ENCODE measurements at regions not wholly inside any gene's neighbourhood (a gene's known extent, or its start where the extent isn't known, plus 50 kb on each side); places are given as distances from the start of the nearest gene placed in this dataset.

DNA sequence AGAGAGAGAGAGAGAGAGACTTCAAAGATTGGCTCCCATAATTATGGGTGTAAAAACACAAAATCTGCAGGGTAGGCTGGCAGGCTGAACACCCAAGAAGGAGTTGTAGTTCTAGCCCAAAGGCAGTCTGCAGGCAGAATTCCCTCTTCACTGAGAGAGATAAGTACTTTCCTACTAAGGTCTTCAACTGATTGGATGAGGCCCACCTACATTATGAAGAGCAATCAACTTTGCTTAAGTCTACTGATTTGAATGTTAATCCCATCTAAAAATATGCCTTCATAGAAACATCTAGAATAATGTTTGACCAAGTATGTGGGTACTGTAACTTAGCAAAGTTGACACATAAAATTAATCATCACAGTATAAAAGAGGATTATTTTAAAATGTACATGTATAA is 949.7 kb downstream of the HACE1 start:
- Histone ChIP-seq H3K27me3 (ENCODE audit: control insufficient read depth, insufficient read depth, low read length) (peaks cover 7% of the 10 kb centered on the region; the same call in 1 of the 2 replicates), H3K27ac (ENCODE audit: low read depth, low read length) (no peak overlapping the region), H3K9me3 (ENCODE audit: control insufficient read depth, insufficient read depth, low read depth, low read length) (no peaks in the 10 kb centered on the region), H3K4me3 (ENCODE audit: low read depth, low read length) (no peak overlapping the region), H3K36me3 (ENCODE audit: control insufficient read depth, insufficient read depth, low read length) (no peaks in the 10 kb centered on the region), H3K9ac (ENCODE audit: low read length) (no peak overlapping the region), H3K4me1 (ENCODE audit: control insufficient read depth, insufficient read depth, low read length) (peaks cover 3% of the 10 kb centered on the region; the same call in 1 of the 2 replicates)

DNA sequence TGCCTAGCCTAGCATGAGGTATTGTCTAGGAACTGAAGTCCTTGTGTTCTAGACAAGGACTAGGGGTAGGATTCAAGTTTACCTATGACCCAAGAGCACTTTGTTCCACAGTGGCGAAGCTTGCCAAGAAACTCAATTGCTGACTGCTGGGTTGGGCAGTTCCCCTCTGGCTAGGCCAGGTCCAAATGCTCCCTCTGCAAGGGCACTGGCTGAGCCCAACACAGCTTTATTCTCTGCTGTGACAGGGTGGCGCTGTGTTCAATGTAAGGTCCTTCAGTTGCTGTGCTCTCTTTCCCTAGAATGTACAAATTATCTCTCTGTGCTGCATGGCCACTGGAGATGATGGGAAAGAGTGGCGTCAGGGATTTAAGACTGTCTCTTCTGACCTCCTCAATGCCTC is 950.8 kb downstream of the HACE1 start:
- H3K4me3 ChIP-seq (ENCODE audit: low read depth, low read length) = no peak overlapping the region
- H3K27ac ChIP-seq (ENCODE audit: low read depth, low read length) = no peak overlapping the region
- peaks cover 3% of the 10 kb centered on the region; the same call in 1 of the 2 replicates for H3K4me1 ChIP-seq (ENCODE audit: control insufficient read depth, insufficient read depth, low read length)
- no peaks in the 10 kb centered on the region for H3K9me3 ChIP-seq (ENCODE audit: control insufficient read depth, insufficient read depth, low read depth, low read length)
- no peak overlapping the region for H3K9ac ChIP-seq (ENCODE audit: low read length)
- H3K27me3 ChIP-seq (ENCODE audit: control insufficient read depth, insufficient read depth, low read length) = peaks cover 7% of the 10 kb centered on the region; the same call in 1 of the 2 replicates
- H3K36me3 ChIP-seq (ENCODE audit: control insufficient read depth, insufficient read depth, low read length) = no peaks in the 10 kb centered on the region

DNA sequence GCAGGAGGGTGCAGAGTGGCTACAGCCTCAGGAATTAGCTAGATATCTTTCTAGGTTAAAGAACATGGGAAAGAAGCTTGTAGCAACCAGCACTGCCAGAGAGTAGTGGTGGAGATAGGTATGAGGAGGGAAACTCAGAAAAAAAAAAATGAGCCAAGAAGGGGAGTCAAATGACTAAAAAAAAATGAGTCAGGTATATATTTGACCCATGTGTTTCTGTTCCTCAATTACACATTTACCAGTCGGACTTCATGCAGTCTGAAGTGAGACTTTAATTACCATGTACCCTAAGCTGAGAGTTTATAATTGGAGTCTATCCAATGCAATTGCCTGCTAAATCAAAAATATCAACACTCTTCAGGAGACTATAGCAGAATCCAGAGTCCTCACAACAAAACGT is 964.6 kb downstream of the HACE1 start:
- no peaks in the 10 kb centered on the region for H3K36me3 ChIP-seq (ENCODE audit: control insufficient read depth, insufficient read depth, low read length)
- H3K27me3 ChIP-seq (ENCODE audit: control insufficient read depth, insufficient read depth, low read length) = no peaks in the 10 kb centered on the region
- H3K4me3 ChIP-seq (ENCODE audit: low read depth, low read length) = no peak overlapping the region
- H3K9me3 ChIP-seq (ENCODE audit: control insufficient read depth, insufficient read depth, low read depth, low read length) = no peaks in the 10 kb centered on the region
- H3K27ac ChIP-seq (ENCODE audit: low read depth, low read length) = no peak overlapping the region
- no peak overlapping the region for H3K9ac ChIP-seq (ENCODE audit: low read length)
- H3K4me1 ChIP-seq (ENCODE audit: control insufficient read depth, insufficient read depth, low read length) = no peaks in the 10 kb centered on the region

DNA sequence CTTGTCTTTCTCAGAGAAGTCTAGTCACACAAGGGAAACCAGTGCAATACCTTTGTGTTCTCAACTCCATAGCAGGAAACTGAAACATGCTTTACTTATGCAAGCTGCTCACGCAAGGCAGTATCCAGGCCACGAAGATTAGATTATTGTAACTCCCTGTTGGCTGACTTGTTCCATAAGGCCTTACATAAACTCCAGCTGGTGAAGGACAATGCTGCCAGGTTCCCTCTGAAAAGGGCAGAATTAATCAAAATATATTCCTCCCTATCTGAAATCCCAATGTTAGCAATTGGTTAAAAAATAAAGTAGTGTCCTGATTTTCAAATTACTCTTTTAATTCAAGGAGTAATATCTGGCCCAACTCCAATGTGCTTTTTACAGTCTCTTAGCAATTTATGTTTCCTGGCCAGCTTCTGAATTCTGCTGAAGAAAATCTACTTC is 966.6 kb downstream of the HACE1 start:
- H3K27me3 ChIP-seq (ENCODE audit: control insufficient read depth, insufficient read depth, low read length) = no peaks in the 10 kb centered on the region
- H3K4me3 ChIP-seq (ENCODE audit: low read depth, low read length) = no peak overlapping the region
- no peaks in the 10 kb centered on the region for H3K36me3 ChIP-seq (ENCODE audit: control insufficient read depth, insufficient read depth, low read length)
- no peak overlapping the region for H3K27ac ChIP-seq (ENCODE audit: low read depth, low read length)
- H3K9ac ChIP-seq (ENCODE audit: low read length) = no peak overlapping the region
- H3K9me3 ChIP-seq (ENCODE audit: control insufficient read depth, insufficient read depth, low read depth, low read length) = no peaks in the 10 kb centered on the region
- H3K4me1 ChIP-seq (ENCODE audit: control insufficient read depth, insufficient read depth, low read length) = no peaks in the 10 kb centered on the region

DNA sequence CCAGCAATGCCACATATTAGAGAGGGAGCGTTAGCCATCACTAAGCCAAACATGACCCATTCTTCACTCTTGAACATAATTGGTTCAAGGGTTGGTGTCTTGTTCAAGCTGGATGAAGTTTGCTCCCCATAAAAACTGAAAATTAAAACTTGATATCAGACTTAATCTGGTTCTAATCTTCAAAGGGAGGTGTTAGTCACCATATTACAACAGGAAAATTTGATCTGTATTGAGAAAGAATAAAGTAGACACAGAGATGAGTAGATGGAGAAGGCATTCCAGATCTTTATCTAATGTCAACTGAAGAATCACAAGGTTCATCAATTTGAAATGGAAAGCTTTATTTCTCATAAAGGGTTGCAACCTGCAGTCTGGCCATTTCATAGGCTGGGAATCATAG is 972.8 kb downstream of the HACE1 start:
- Histone ChIP-seq H3K27ac (ENCODE audit: low read depth, low read length) (no peak overlapping the region), H3K4me3 (ENCODE audit: low read depth, low read length) (no peak overlapping the region), H3K9me3 (ENCODE audit: control insufficient read depth, insufficient read depth, low read depth, low read length) (no peaks in the 10 kb centered on the region), H3K36me3 (ENCODE audit: control insufficient read depth, insufficient read depth, low read length) (no peaks in the 10 kb centered on the region), H3K4me1 (ENCODE audit: control insufficient read depth, insufficient read depth, low read length) (no peaks in the 10 kb centered on the region), H3K9ac (ENCODE audit: low read length) (no peak overlapping the region), H3K27me3 (ENCODE audit: control insufficient read depth, insufficient read depth, low read length) (no peaks in the 10 kb centered on the region)

DNA sequence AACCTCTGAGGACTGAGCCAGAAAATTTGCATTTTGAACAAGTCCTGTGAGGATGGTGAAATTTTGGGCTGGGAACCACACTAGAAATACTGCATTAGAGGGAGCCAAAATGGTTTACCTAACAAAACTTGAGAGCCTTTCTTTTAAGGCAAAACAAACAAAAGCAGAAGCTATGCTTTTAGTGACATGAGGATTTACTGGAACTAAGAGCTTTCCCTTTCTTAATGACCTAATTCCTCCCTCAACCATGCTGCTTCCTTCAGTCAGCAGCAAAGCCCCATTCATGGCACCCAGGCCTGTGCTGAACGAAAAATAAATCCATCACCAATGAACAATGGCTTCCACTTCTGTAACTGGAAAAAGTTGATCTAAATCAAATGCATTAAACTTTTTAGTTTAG is 974.3 kb downstream of the HACE1 start:
- Histone ChIP-seq H3K36me3 (ENCODE audit: control insufficient read depth, insufficient read depth, low read length) (no peaks in the 10 kb centered on the region), H3K27me3 (ENCODE audit: control insufficient read depth, insufficient read depth, low read length) (no peaks in the 10 kb centered on the region), H3K4me1 (ENCODE audit: control insufficient read depth, insufficient read depth, low read length) (no peaks in the 10 kb centered on the region), H3K9me3 (ENCODE audit: control insufficient read depth, insufficient read depth, low read depth, low read length) (0 out of 2 replicates have a peak, but pooled peaks cover 4% of the 10 kb centered on the region), H3K4me3 (ENCODE audit: low read depth, low read length) (no peak overlapping the region), H3K27ac (ENCODE audit: low read depth, low read length) (no peak overlapping the region), H3K9ac (ENCODE audit: low read length) (no peak overlapping the region)

DNA sequence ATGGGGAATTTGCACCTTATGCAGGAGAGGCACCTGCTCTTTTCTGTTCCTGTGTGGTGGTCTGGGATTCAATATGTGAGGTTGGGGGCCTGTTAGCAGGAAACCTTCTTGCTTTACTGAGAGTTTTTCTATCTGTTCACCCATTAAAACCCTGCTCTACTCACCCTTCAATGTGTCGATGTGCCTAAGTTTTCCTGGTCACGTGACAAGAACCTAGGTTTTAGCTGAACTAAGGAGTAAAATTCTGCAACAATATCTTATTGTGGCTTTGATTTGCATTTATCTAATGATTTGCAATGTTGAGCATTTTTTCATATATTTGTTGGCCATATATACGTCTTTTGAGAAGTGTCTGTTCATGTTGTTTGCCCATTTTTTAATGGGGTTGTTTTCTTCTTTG is 979.9 kb downstream of the HACE1 start:
- peaks cover 13% of the 10 kb centered on the region; the same call in 1 of the 2 replicates for H3K9me3 ChIP-seq (ENCODE audit: control insufficient read depth, insufficient read depth, low read depth, low read length)
- no peak overlapping the region for H3K27ac ChIP-seq (ENCODE audit: low read depth, low read length)
- H3K4me1 ChIP-seq (ENCODE audit: control insufficient read depth, insufficient read depth, low read length) = no peaks in the 10 kb centered on the region; the same call in 1 of the 2 replicates
- H3K27me3 ChIP-seq (ENCODE audit: control insufficient read depth, insufficient read depth, low read length) = no peaks in the 10 kb centered on the region
- no peaks in the 10 kb centered on the region for H3K36me3 ChIP-seq (ENCODE audit: control insufficient read depth, insufficient read depth, low read length)
- H3K9ac ChIP-seq (ENCODE audit: low read length) = no peak overlapping the region
- H3K4me3 ChIP-seq (ENCODE audit: low read depth, low read length) = no peak overlapping the region

DNA sequence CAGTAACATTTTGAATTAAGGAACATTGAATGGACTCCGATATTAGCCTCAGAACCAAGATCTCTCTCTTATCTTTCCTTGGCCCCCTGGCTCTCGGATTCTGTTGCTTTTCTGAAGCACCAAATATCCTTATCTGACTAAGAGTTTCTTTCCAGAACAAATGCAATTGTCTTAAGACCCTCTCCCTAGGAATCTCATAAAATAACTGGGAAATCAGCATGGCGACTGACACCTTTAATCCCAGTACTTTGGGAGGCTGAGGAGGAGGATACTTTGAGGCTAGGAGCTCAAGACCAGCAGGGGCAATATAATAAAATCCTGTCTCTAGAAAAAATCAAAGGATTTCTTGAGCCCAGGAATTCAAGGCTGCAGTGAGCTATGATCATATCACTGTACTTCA is 984.5 kb downstream of the HACE1 start:
- Histone ChIP-seq H3K4me1 (ENCODE audit: control insufficient read depth, insufficient read depth, low read length) (peaks cover 19% of the 10 kb centered on the region), H3K9ac (ENCODE audit: low read length) (no peak overlapping the region)

DNA sequence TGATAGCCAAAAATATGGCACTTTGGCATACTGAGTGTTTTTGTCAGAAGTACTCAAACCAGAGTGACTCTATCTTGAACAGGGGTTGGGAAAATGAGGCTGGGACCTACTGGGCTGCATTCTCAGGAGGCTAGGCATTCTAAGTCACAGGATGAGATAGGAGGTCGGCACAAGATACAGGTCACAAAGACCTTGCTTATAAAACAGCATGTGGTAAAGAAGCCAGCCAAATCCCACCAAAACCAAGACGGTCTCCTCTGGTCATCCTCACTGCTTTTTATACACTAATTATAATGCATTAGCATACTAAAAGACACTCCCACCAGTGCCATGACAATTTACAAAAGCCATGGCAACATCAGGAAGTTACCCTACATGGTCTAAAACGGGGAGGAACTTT is 985.1 kb downstream of the HACE1 start:
- H3K4me3 ChIP-seq (ENCODE audit: low read depth, low read length) = no peak overlapping the region
- no peak overlapping the region for H3K9ac ChIP-seq (ENCODE audit: low read length)
- H3K27ac ChIP-seq (ENCODE audit: low read depth, low read length) = no peak overlapping the region; the same call in 1 of the 2 replicates
- H3K9me3 ChIP-seq (ENCODE audit: control insufficient read depth, insufficient read depth, low read depth, low read length) = 0 out of 2 replicates have a peak, but pooled peaks cover 3% of the 10 kb centered on the region
- H3K27me3 ChIP-seq (ENCODE audit: control insufficient read depth, insufficient read depth, low read length) = no peaks in the 10 kb centered on the region
- H3K4me1 ChIP-seq (ENCODE audit: control insufficient read depth, insufficient read depth, low read length) = peaks cover 19% of the 10 kb centered on the region
- no peaks in the 10 kb centered on the region for H3K36me3 ChIP-seq (ENCODE audit: control insufficient read depth, insufficient read depth, low read length)

More for the DNA sequence above, 984.5 kb downstream of the HACE1 start:
- Histone ChIP-seq H3K27ac (ENCODE audit: low read depth, low read length) (no peak overlapping the region; the same call in 1 of the 2 replicates), H3K4me3 (ENCODE audit: low read depth, low read length) (no peak overlapping the region), H3K36me3 (ENCODE audit: control insufficient read depth, insufficient read depth, low read length) (no peaks in the 10 kb centered on the region), H3K27me3 (ENCODE audit: control insufficient read depth, insufficient read depth, low read length) (no peaks in the 10 kb centered on the region), H3K9me3 (ENCODE audit: control insufficient read depth, insufficient read depth, low read depth, low read length) (peaks cover 9% of the 10 kb centered on the region; the same call in 1 of the 2 replicates)

DNA sequence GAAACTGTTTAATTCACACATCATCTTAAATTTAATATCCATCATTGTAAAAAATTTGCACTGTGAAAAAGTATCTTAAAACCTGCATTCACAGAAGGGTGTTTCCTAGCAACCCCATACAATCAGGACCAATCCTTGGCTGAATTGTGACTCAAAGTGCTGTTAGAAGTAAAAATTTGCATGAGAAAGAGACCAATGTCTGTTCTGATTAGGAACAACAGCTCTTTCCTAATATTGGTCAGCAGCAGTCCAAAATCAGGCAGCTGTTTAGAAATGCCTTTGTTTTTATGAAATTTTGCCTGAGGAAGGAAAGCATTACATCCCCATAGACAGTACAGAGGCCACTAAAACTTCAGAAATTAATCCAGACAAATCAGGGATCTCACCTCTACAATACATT is 987.0 kb downstream of the HACE1 start:
- Histone ChIP-seq H3K4me1 (ENCODE audit: control insufficient read depth, insufficient read depth, low read length) (peaks cover 19% of the 10 kb centered on the region), H3K27ac (ENCODE audit: low read depth, low read length) (no peak overlapping the region), H3K27me3 (ENCODE audit: control insufficient read depth, insufficient read depth, low read length) (no peaks in the 10 kb centered on the region), H3K4me3 (ENCODE audit: low read depth, low read length) (no peak overlapping the region), H3K36me3 (ENCODE audit: control insufficient read depth, insufficient read depth, low read length) (no peaks in the 10 kb centered on the region), H3K9ac (ENCODE audit: low read length) (no peak overlapping the region), H3K9me3 (ENCODE audit: control insufficient read depth, insufficient read depth, low read depth, low read length) (no peaks in the 10 kb centered on the region)

DNA sequence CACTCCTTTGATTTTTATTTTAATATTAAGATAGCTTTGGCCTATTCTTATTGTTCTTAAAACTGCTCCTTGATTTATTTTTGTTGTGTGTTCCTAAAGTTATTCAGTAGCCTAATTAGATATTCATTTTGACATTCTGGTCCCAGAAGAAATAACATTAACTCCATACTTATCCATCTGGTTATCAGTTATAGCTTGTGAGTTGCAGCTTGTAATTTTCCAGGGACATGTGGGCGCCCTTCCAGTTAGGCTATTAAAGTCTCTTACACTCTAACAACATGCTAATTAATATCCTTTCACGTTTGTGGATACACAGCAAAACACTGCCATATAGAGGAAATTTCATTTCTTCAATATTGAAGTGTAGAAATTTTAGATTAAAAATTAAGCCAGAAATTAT is 987.5 kb downstream of the HACE1 start:
- H3K4me1 ChIP-seq (ENCODE audit: control insufficient read depth, insufficient read depth, low read length) = peaks cover 19% of the 10 kb centered on the region
- H3K4me3 ChIP-seq (ENCODE audit: low read depth, low read length) = no peak overlapping the region
- no peak overlapping the region for H3K27ac ChIP-seq (ENCODE audit: low read depth, low read length)
- H3K27me3 ChIP-seq (ENCODE audit: control insufficient read depth, insufficient read depth, low read length) = no peaks in the 10 kb centered on the region
- no peak overlapping the region for H3K9ac ChIP-seq (ENCODE audit: low read length)
- no peaks in the 10 kb centered on the region for H3K9me3 ChIP-seq (ENCODE audit: control insufficient read depth, insufficient read depth, low read depth, low read length)
- no peaks in the 10 kb centered on the region for H3K36me3 ChIP-seq (ENCODE audit: control insufficient read depth, insufficient read depth, low read length)

DNA sequence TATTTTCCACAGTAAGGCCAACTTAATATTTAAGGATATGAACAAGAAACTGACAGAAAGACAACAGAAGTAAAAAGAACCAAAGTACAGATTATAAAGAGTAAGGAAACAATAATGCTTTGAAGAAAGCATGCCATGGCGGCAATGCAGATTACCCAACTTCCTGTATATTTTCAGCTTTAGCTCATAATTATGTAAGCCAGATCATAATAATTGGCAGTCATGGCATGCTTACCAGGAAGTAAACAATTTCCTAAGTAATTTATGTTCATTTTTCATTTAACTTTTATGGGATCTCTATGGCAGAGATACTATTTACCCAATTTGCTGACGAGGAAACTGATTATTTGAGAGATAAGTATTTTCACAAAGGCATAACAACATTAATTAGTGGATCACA is 988.7 kb downstream of the HACE1 start:
- Histone ChIP-seq H3K4me1 (ENCODE audit: control insufficient read depth, insufficient read depth, low read length) (peaks cover 19% of the 10 kb centered on the region), H3K9ac (ENCODE audit: low read length) (no peak overlapping the region), H3K4me3 (ENCODE audit: low read depth, low read length) (no peak overlapping the region), H3K27me3 (ENCODE audit: control insufficient read depth, insufficient read depth, low read length) (no peaks in the 10 kb centered on the region), H3K36me3 (ENCODE audit: control insufficient read depth, insufficient read depth, low read length) (no peaks in the 10 kb centered on the region), H3K9me3 (ENCODE audit: control insufficient read depth, insufficient read depth, low read depth, low read length) (no peaks in the 10 kb centered on the region), H3K27ac (ENCODE audit: low read depth, low read length) (no peak overlapping the region)

Measured in HUES6 (cell line).